Activated CD8-positive, alpha-beta memory T cell treated with anti-CD3 and anti-CD28 coated beads for 1 hour (primary cell): ENCODE measurements at regions not wholly inside any gene's neighbourhood (a gene's known extent, or its start where the extent isn't known, plus 50 kb on each side); places are given as distances from the start of the nearest gene placed in this dataset.
"Not testable (repeated sequence)": the region's sequence is repeated elsewhere in the genome, so short reads cannot be mapped to it uniquely, and the experiment has no call there.

Experiments used
- DNase-seq, 2 donors: peaks; one replicate each; pipeline ENCODE4 v3.0.0-alpha.2; 2020; ENCODE audit warnings: low read depth in 1 of 2; ENCODE audit errors: extremely low read depth in 1 of 2

- no peak for DNase-seq
These were observed 756.3 kb downstream of the CCDC85A start for GRCh38 chr2:56940054-56940453.

- DNase-seq, result no peak
These were observed 769.1 kb downstream of the CCDC85A start for GRCh38 chr2:56952871-56953270.

GRCh38 chr2:56960581-56960980 is 776.8 kb downstream of the CCDC85A start:
- DNase-seq, result no peak

- DNase-seq, result no peak
These were observed 778.9 kb downstream of the CCDC85A start for GRCh38 chr2:56962673-56963072.

- no peak for DNase-seq
These were observed 785.7 kb downstream of the CCDC85A start for GRCh38 chr2:56969513-56969912.

GRCh38 chr2:56971383-56971974 is 787.7 kb downstream of the CCDC85A start:
- no peak for DNase-seq

- DNase-seq, result no peak
These were observed 797.8 kb downstream of the CCDC85A start for GRCh38 chr2:56981554-56981953.

- no peak for DNase-seq
These were observed 801.8 kb downstream of the CCDC85A start for GRCh38 chr2:56985609-56986008.

GRCh38 chr2:57022496-57022895 is 838.7 kb downstream of the CCDC85A start:
- DNase-seq, result no peak

GRCh38 chr2:57044931-57045635 is 861.3 kb downstream of the CCDC85A start:
- DNase-seq, result no peak

- no peak for DNase-seq
These were observed 865.5 kb downstream of the CCDC85A start for GRCh38 chr2:57049273-57049672.

- no peak for DNase-seq
These were observed 866.2 kb downstream of the CCDC85A start for GRCh38 chr2:57050007-57050406.

GRCh38 chr2:57066301-57066700 is 882.5 kb downstream of the CCDC85A start:
- DNase-seq, result not testable (repeated sequence)

- DNase-seq, result no peak
These were observed 891.4 kb downstream of the CCDC85A start for GRCh38 chr2:57075226-57075625.

GRCh38 chr2:57080035-57080434 is 896.2 kb downstream of the CCDC85A start:
- DNase-seq, result no peak

GRCh38 chr2:57084697-57085281 is 901.0 kb downstream of the CCDC85A start:
- no peak for DNase-seq

GRCh38 chr2:57093020-57093419 is 909.2 kb downstream of the CCDC85A start:
- DNase-seq, result no peak

GRCh38 chr2:57097855-57098254 is 914.1 kb downstream of the CCDC85A start:
- no peak for DNase-seq

- no peak for DNase-seq
These were observed 916.6 kb downstream of the CCDC85A start for GRCh38 chr2:57100436-57100835.

- no peak for DNase-seq
These were observed 921.9 kb downstream of the CCDC85A start for GRCh38 chr2:57105694-57106093.

- no peak for DNase-seq
These were observed 923.6 kb downstream of the CCDC85A start for GRCh38 chr2:57107353-57107752.

GRCh38 chr2:57111531-57111930 is 927.7 kb downstream of the CCDC85A start:
- DNase-seq, result no peak
